Fibroblast of peridontal ligament (primary cell): ENCODE measurements at regions not wholly inside any gene's neighbourhood (a gene's known extent, or its start where the extent isn't known, plus 50 kb on each side); places are given as distances from the start of the nearest gene placed in this dataset.

ENCODE experiments used
- DNase-seq: peaks from one replicate; pipeline ENCODE4 v3.0.0-alpha.2; 2010; ENCODE audit errors: extremely low read depth

- no peak for DNase-seq
These were observed 377.3 kb upstream of the KLF12 start for GRCh38 chr13:74511523-74511922.

GRCh38 chr13:74487091-74487722, 353.0 kb upstream of the KLF12 start:
- DNase-seq: peak; percentile 5

- DNase-seq: no peak
These were observed 351.6 kb upstream of the KLF12 start for GRCh38 chr13:74485757-74486156.

- DNase-seq: no peak
These were observed 344.9 kb upstream of the KLF12 start for GRCh38 chr13:74479124-74479523.

- no peak for DNase-seq
These were observed 342.6 kb upstream of the KLF12 start for GRCh38 chr13:74476788-74477187.

GRCh38 chr13:74476365-74476764, 342.2 kb upstream of the KLF12 start:
- DNase-seq: peak; percentile 11

- DNase-seq: no peak
These were observed 332.7 kb upstream of the KLF12 start for GRCh38 chr13:74466864-74467263.

- no peak for DNase-seq
These were observed 331.8 kb upstream of the KLF12 start for GRCh38 chr13:74466020-74466419.

GRCh38 chr13:74465271-74465670, 331.1 kb upstream of the KLF12 start:
- DNase-seq: no peak

GRCh38 chr13:74464670-74465069, 330.5 kb upstream of the KLF12 start:
- DNase-seq: peak; percentile 15

GRCh38 chr13:74461011-74461410, 326.8 kb upstream of the KLF12 start:
- no peak for DNase-seq

- DNase-seq: no peak
These were observed 318.7 kb upstream of the KLF12 start for GRCh38 chr13:74452881-74453280.

GRCh38 chr13:74452176-74452575, 318.0 kb upstream of the KLF12 start:
- DNase-seq: peak; percentile 20

- DNase-seq: peak; percentile 78
These were observed 316.8 kb upstream of the KLF12 start for GRCh38 chr13:74450964-74451363.

- no peak for DNase-seq
These were observed 316.3 kb upstream of the KLF12 start for GRCh38 chr13:74450525-74450845.

GRCh38 chr13:74449811-74450524, 315.8 kb upstream of the KLF12 start:
- DNase-seq: no peak

GRCh38 chr13:74444864-74445479, 310.8 kb upstream of the KLF12 start:
- DNase-seq: peak; percentile 6

GRCh38 chr13:74444161-74444571, 310.0 kb upstream of the KLF12 start:
- DNase-seq: no peak

- peak; percentile 86 for DNase-seq
These were observed 309.4 kb upstream of the KLF12 start for GRCh38 chr13:74443631-74444030.

- DNase-seq: no peak
These were observed 308.5 kb upstream of the KLF12 start for GRCh38 chr13:74442751-74443150.

- DNase-seq: no peak
These were observed 304.7 kb upstream of the KLF12 start for GRCh38 chr13:74438901-74439300.

- no peak for DNase-seq
These were observed 300.6 kb upstream of the KLF12 start for GRCh38 chr13:74434782-74435181.

GRCh38 chr13:74424455-74424854, 290.3 kb upstream of the KLF12 start:
- no peak for DNase-seq
